NCI-H69 (cell line): ENCODE measurements at regions not wholly inside any gene's neighbourhood (a gene's known extent, or its start where the extent isn't known, plus 50 kb on each side); places are given as distances from the start of the nearest gene placed in this dataset.

Experiments used
- DNase-seq: peaks from one replicate; lab custom pipeline; 2025; lab: John Stamatoyannopoulos, UW

- peak; percentile 72 for DNase-seq
Observed at GRCh38 chr1:76764638-76765454, 102.4 kb upstream of the ST6GALNAC5 start.

GRCh38 chr1:76766381-76766780 lies 100.9 kb upstream of the ST6GALNAC5 start:
- DNase-seq = no peak

- DNase-seq = no peak
Observed at GRCh38 chr1:76769911-76770310, 97.4 kb upstream of the ST6GALNAC5 start.

GRCh38 chr1:76770979-76771378 lies 96.3 kb upstream of the ST6GALNAC5 start:
- peak; percentile 84 for DNase-seq

- no peak for DNase-seq
Observed at GRCh38 chr1:76781447-76781846, 85.8 kb upstream of the ST6GALNAC5 start.

GRCh38 chr1:76782809-76783208 lies 84.5 kb upstream of the ST6GALNAC5 start:
- DNase-seq = no peak

- DNase-seq = no peak
Observed at GRCh38 chr1:76784502-76784901, 82.8 kb upstream of the ST6GALNAC5 start.

- DNase-seq = peak; percentile 49
Observed at GRCh38 chr1:76786222-76786621, 81.1 kb upstream of the ST6GALNAC5 start.

- DNase-seq = no peak
Observed at GRCh38 chr1:76793594-76793993, 73.7 kb upstream of the ST6GALNAC5 start.

GRCh38 chr1:76799700-76800099 lies 67.6 kb upstream of the ST6GALNAC5 start:
- peak; percentile 80 for DNase-seq

- peak; percentile 79 for DNase-seq
Observed at GRCh38 chr1:76802094-76802493, 65.2 kb upstream of the ST6GALNAC5 start.

- no peak for DNase-seq
Observed at GRCh38 chr1:76807543-76808260, 59.6 kb upstream of the ST6GALNAC5 start.
